ENCODE measurements at regions not wholly inside any gene's neighbourhood (a gene's known extent, or its start where the extent isn't known, plus 50 kb on each side); places are given as distances from the start of the nearest gene placed in this dataset.
"Not testable (repeated sequence)": the region's sequence is repeated elsewhere in the genome, so short reads cannot be mapped to it uniquely, and the experiment has no call there.

DNA sequence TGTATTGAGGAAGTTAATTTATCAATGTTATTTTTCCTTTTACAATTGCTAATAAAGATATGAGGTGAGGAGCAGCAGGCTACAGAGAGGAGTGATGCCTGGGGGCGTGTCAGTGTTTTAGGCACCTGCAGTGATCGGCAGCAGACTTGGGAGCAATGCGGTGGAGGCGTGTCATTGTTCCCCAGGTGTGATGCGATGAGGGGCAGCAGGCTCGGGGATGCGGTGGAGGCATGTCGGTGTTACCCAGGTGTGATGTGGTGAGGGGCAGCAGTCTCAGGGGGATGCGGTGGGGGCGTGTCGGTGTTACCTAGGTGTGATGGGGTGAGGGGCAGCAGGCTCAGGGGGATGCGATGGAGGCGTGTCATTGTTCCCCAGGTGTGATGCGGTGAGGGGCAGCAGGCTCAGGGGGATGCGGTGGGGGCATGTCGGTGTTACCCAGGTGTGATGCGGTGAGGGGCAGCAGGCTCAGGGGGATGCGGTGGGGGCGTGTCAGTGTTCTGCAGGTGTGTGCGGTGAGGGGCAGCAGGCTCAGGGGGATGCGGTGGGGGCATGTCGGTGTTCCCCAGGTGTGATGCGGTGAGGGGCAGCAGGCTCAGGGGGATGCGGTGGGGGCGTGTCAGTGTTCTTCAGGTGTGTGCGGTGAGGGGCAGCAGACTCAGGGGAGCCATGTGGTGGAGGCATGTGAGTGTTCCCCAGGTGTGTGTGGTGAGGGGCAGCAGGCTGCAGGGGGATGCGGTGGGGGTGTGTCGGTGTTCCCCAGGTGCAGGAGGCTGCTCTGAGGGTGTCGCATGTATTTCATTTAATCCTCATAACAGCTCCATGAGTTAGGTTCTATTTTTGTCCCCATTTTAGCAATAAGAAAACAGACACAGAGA lies 186.2 kb upstream of the GOLGA6L22 start:
- TF ChIP-seq, protein P1, sequence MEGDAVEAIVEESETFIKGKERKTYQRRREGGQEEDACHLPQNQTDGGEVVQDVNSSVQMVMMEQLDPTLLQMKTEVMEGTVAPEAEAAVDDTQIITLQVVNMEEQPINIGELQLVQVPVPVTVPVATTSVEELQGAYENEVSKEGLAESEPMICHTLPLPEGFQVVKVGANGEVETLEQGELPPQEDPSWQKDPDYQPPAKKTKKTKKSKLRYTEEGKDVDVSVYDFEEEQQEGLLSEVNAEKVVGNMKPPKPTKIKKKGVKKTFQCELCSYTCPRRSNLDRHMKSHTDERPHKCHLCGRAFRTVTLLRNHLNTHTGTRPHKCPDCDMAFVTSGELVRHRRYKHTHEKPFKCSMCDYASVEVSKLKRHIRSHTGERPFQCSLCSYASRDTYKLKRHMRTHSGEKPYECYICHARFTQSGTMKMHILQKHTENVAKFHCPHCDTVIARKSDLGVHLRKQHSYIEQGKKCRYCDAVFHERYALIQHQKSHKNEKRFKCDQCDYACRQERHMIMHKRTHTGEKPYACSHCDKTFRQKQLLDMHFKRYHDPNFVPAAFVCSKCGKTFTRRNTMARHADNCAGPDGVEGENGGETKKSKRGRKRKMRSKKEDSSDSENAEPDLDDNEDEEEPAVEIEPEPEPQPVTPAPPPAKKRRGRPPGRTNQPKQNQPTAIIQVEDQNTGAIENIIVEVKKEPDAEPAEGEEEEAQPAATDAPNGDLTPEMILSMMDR (optimal IDR thresholded peaks at IDR 0.05 in 1 of 3, IDR thresholded peaks at IDR 0.05 in 1 of 3, conservative IDR thresholded peaks at IDR 0.05 in 1 of 3; ENCODE audit: extremely low read depth in 1 of 3, insufficient read depth in 2 of 3, low read length in 3 of 3): not testable (repeated sequence)
- not testable (repeated sequence) for TF ChIP-seq EZH2 (IDR thresholded peaks at IDR 0.05; ENCODE audit: low read length)
